Fibroblast of lung (primary cell): ENCODE measurements at regions not wholly inside any gene's neighbourhood (a gene's known extent, or its start where the extent isn't known, plus 50 kb on each side); places are given as distances from the start of the nearest gene placed in this dataset.

Experiments
- CTCF ChIP-seq, 2 donors: IDR thresholded peaks in 1 of 2; conservative IDR thresholded peaks in 1 of 2; 1 replicate in 1 of 2; 2 replicates in 1 of 2; pipeline ENCODE4 v1.5.1; 2011 to 2012; ENCODE audit warnings: low read length in 2 of 2, control low read depth in 1 of 2, inconsistent platforms in 1 of 2, low read depth in 1 of 2, mild to moderate bottlenecking in 1 of 2
- EZH2 ChIP-seq: IDR thresholded peaks from 2 replicates; pipeline ENCODE4 v1.5.1; 2012; ENCODE audit warnings: low read length, control low read depth, mild to moderate bottlenecking; ENCODE audit errors: missing control alignments

GRCh38 chr2:187207126-187207525 is 240.9 kb downstream of the CALCRL start:
- TF ChIP-seq EZH2, result no peak
- TF ChIP-seq CTCF (conservative IDR thresholded peaks at IDR 0.05 in 1 of 2, IDR thresholded peaks at IDR 0.05 in 1 of 2; ENCODE audit: low read depth in 1 of 2, low read length in 2 of 2), result no peak
